KBM-7 (cell line): ENCODE measurements at regions not wholly inside any gene's neighbourhood (a gene's known extent, or its start where the extent isn't known, plus 50 kb on each side); places are given as distances from the start of the nearest gene placed in this dataset.

ENCODE experiments used
- DNase-seq: peaks from one replicate; pipeline ENCODE4 v3.0.0-alpha.2; 2015
- in situ Hi-C: fragments of 300-500 bp; cut with MboI; formaldehyde crosslinking; loops from 2 replicates; pipeline ENCODE4 v1.14.3; 2020; ENCODE audit warnings: low sequenced_read_pairs, low pct_unique_long_range_greater_than_20kb, mixed read lengths

DNA sequence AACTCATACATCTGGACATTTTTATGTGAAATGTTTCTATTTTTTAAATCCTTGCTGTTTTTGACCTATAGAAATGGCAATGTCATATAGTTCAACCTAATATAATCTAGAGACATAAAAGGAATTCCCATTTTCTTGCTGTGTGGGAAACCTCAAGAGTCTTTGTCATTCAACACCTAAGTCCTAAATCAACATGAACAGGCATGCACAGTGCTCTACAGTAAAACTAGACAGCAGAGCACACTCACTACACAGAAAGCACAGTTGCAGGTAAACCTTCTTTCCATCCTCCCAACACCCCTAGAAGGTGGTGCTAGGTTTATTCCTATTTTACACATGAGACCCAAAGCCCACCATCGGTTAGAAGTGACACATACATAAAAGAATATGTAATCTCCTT is 79.1 kb upstream of the C1QTNF7 start:
- no peak for DNase-seq
- in situ Hi-C loops: no loop called here

DNA sequence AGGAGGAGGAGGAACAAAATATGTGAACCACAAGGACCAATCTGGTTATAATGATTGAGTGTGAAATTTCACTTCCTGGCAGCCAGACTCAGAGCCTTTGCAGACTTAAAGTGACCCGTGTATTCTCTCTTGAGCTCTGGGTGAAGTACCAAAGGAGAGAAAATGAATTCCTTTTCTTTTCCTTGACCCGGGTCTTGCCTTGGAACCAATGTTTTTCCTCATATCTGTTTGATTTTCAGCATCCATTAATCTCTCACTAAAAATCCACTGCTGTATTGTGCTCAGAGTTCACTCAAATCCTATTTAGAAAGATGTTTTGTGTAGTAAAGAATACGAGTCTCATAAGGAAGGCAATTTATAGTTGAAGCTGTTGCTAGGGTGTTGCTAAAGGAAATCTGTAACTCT is 78.3 kb upstream of the C1QTNF7 start:
- in situ Hi-C loops: no loop called here
- DNase-seq: no peak

DNA sequence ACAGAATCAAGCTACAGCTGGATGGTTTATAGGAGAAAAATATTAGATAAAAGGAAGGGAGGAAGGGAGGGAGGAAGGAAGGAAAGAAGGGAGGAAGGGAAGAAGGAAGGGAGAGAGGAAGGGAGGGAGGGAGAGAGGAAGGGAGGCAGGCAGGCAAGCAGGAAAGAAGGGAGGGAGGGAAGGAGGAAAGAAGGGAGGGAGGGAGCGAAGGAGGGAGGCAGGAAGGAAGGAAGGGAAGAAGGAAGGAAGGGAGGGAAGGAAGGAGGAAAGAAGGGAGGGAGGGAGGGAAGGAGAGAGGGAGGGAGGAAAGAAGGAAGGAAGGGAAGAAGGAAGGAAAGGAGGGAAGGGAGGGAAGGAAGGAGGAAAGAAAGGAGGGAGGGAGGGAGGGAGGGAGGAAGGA is 77.9 kb upstream of the C1QTNF7 start:
- no peak for DNase-seq
- in situ Hi-C loops: no loop called here

DNA sequence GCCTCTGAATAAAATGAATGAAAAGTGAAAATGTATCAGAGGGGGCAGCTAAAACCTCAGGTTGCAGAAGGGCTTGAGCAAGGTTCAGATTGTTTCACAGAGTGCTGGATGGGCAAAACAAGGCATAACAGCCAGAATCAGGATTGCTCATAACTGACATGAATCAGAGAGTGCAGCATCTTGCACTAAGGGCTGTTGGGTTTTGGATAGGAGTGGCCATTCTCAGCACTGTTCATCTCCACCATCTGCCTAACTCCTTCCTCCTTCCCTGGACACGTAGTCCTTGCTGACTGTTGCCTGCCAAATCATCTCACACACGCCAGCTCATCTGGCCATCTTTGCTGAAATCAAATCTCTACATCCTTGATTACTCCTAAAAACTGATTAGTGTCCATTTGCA is 75.3 kb upstream of the C1QTNF7 start:
- in situ Hi-C loops: no loop called here
- no peak for DNase-seq

DNA sequence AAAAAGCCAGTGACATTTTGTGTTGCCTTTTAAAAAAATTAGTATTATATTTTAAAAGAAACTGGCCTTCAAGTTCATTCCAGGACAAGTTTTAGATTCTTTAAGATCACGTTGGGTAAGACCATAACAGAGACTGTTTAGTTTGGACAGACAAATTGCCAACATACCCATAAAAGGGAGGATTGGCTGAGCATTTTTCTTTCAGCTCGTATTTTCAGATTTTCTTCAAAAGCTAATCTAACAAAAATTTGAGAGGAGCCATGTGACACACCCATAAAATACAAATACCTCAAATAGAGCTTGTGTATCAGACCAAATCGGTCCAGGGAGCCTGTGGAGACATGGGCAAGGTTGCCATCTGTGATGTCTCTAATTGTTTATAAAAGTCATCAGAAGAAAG is 74.6 kb upstream of the C1QTNF7 start:
- in situ Hi-C loops: no loop called here
- no peak for DNase-seq

DNA sequence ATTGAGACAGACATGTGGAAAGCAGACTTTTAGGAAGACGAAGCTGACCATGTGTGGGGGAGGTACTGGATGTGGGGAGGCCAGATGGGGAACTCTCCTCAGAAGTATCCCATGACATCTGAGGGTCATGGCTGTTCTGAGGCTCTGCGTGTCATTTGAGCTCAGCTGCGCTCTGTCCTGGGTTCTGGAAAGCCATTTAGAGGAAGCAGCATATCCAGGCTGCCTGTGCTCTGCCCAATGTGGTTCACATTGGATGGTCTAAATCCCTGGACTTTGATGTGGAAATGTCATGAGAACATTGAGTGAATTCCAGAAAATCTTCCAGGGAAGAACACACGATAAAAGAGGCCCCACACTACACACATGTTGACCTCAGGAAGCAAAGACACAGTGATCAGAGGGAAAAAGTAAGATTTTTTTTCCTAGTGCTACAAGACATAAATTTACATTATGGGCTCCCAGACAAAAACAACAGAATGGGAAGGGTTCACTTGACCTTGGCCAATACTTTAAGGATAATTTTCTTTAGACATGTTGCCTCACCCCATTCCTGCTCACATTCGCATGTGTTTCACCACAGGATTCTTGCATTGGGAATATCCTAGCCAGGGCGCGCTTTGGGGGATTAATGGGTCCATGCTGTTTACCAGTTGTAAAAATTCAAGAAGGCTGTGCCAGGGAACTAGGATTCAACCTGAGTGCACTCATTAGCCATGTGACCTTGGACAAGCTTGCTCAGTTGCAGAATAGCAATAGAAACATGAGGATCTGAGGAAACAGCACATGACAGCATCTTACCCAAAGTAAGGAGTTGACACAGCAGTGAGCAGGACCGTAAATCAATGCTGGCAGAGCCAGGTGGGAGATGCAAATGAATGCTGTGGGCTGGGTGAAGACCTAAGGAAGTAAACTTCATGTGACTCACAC is 73.2 kb upstream of the C1QTNF7 start:
- in situ Hi-C loops: no loop called here
- DNase-seq: no peak

DNA sequence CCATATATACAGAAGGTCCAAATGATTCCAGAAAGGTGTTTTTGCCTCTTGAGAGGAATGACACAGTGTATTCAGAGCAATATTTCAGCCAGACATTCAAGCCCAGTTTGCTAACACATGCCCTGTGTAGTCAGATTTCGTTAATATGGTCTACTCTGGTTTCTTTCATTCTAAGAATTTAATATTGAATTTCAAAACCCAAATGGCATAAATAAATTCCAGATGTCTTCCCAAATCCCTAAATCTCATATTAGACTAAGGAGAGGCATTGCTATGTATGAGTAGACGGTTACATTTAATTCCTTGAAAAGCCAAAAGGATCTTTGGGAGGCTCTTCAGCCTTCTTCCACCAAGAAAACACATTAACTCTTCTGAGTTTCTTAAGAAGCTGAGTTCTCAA is 66.3 kb upstream of the C1QTNF7 start:
- no peak for DNase-seq
- in situ Hi-C loops: no loop called here

DNA sequence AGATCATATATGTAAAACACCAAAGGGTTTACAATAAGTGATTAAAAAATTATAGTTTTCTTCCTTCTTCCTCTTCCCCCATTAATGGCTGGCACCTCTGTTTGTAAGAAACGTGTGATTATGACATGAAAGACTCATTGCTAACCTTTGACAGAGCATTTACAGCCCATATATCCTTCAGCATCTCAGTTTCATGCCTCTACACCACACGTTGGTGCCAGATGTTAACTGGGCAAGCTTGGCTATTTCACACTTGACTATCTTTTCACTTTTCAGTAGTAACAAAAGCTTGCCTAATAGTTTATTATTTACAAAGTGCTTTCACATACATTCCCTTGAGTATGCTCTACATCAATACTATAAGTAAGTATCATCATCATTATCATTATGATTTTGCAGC is 65.3 kb upstream of the C1QTNF7 start:
- no peak for DNase-seq

DNA sequence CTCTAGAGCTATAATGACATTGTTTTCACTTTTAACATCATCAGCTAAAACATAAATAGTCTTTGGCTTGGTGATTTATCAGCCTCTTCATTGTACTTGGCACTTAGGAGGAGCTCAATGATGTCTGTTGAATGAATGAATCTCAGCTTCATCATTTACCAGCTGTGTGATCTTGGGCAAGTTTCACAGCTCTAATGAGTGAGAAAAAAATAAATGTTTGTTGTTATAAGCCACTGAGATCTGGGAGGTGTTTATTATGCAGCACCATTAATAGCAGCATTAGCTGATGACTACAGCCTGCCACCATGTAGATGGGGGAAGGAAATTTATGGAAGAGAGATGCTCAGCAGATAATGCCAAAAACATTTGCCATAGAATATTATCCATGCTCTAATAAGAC is 63.6 kb upstream of the C1QTNF7 start:
- in situ Hi-C loops: no loop called here
- no peak for DNase-seq

More for the DNA sequence above, 65.3 kb upstream of the C1QTNF7 start:
- in situ Hi-C loops: no loop called here

DNA sequence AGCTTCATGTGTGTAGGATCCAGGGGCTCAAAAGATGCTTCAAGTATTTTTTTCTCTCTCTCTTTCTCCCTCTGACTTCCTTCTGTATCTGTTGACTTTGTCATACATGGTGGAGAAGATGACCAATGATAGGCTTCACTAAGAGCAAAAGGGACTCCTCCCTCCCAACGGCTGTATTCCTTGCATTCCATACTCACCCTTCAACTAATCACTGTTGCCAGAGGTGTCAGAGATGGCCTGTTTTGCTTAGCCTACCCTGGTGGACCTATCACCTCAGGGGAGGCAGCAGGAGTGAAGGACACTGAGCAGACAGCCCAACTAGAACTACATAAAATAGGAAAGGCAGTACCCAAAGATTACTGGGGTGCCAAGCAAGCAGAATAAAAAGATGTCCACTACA is 62.2 kb upstream of the C1QTNF7 start:
- in situ Hi-C loops: no loop called here
- DNase-seq: no peak

DNA sequence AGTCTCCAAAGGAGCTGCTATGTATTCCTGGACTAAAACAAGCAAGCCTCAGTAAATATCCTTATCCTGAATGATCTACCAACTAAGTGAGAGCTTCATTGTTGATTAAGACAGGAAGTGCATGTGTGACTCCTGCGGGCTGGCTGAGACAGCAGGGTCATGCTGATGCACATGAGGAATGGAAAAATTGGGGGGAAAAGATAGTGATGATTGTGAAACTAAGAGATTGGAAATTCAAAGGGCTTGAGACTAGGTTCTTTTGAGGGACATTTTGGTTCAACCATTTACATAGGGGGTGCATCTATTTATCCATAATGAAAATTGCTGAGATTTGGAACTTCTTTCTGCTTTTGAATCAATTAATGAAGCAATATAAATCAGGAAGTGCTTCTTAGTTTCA is 61.1 kb upstream of the C1QTNF7 start:
- in situ Hi-C loops: no loop called here
- DNase-seq: no peak

DNA sequence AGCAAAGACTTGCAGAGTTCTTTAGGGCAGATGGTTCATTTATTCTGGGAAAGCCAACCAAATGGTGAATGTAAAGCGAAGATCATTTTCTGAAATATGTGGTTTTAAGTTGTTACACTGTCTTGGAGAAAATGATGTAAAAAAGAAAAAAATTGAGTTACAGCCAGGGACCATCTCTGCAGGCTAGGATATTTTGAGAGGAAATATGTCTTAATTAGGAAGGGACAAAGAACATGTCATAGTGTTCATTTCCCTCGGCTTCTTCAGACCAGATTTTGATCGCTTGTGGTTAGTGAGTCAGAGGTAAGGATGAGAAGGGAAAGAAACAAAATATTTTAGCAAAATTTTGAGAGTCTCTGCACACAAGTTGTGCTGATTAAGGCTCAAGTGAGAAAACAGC is 59.0 kb upstream of the C1QTNF7 start:
- no peak for DNase-seq
- in situ Hi-C loops: no loop called here

DNA sequence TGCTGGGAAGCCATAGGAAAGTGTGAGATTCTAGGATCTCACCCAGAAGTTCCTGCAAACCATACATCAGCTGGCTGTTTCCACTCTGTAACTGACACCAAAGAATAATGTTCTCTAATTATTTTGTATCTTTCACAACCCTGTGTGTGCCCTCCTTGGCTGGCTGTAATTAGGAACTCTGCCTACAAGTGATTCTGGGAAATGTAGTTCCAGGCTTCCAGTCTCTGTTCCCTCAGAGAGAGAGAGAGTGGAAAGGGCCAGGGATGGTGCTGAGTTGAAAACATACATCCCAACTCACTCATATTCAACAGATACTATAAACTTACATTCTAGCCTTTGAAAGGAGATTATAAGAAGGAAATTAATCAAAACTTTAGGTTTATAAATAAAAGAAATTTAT is 57.5 kb upstream of the C1QTNF7 start:
- in situ Hi-C loops: no loop called here
- DNase-seq: no peak

DNA sequence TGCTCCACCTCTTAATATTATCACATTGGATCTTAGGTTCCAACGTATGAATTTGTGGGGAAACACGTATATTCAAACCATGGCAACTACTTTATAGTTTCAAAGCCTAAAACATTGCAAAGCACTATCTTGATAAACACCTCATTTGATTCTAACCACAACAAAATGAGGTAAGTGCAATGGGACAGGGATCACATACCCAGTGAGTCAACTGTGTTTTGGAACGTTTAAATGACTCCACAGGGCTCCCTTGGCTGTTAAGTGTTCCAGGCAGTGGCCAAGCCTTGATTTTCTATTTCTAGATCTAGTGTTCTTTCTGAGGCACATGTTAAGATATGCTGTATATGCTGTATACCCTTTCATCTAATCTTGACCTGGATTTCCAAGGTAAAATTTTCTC is 54.5 kb upstream of the C1QTNF7 start:
- in situ Hi-C loops: no loop called here
- DNase-seq: no peak

DNA sequence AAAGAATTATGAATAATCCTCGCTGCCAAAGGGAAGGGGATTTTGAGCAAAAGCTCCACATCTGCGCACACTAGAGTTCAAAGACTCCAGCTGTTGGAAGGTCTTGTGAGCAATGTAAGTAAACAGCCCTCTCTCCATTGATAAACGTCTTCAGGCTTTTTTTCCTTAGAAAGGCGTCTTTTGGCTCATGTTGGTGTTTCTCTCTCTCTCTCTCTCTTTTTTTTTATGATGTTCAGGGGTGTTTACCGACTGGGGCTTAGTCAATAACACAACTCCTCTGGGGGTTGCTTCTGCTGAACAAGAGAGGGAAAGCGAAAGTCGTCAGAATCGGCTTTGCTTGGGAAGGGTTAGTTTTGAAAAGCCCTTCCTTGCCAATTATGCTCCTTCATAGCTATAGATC is 53.2 kb upstream of the C1QTNF7 start:
- DNase-seq: no peak
- in situ Hi-C loops: no loop called here

DNA sequence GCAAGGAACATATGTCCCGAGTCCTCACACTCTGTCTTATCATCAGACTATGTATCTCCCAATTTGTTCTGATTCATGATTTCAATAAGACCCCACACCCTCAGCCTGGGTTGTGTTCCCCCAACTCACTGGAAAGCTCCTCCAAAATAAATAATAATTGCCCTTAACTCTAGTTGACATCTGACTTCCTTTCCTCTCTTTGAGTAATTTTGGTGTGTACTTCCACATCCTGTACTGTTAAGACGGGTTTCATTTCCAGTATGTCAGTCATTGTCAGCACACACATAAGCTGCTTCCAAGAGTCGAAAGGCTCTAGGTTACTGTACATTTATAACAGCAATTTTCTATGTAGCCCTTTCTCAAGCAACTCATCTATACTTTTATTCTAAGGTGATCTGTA is 52.2 kb upstream of the C1QTNF7 start:
- in situ Hi-C loops: no loop called here

DNA sequence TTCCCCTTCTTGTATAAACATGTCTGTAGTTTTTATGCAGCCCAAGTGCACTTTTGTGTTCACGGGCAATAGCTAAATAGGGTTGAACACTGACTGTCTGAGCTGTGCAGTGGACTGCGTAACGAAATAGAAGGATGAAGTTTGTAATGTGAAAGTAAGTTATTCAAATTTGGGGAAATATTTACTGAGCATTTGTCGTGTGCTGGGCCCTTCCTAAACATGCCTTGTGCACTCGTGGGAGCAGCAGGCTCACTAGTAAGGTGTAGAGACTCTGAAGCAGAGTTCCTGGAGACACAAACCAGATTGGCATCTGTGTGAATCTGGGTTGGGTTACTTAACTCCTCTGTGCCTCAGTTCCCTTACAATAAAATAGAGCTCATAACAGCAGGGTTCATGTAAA is 51.7 kb upstream of the C1QTNF7 start:
- in situ Hi-C loops: no loop called here
- DNase-seq: no peak

More for the DNA sequence above, 52.2 kb upstream of the C1QTNF7 start:
- peak; percentile 15 for DNase-seq

DNA sequence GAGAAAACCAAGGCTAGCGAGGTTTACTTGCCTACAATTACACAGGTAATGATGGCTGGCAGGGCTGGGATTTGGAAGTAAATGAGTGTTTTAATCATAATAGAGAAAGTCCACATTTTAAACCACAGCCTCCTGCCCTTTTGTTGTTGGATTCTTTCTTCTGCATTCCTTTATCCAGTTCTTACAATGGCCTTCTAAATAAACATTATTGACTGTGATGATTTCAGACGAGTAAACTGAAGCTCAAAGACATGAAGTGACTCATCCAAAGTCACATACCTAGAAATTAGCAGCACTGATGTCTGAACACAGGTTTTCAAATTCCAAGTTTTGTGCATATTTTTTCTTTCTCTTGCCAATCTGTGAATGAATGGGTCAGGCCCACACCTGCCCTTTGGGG is 51.2 kb upstream of the C1QTNF7 start:
- in situ Hi-C loops: no loop called here
- no peak for DNase-seq
